Ovary (tissue), 3 donors: ENCODE measurements at regions not wholly inside any gene's neighbourhood (a gene's known extent, or its start where the extent isn't known, plus 50 kb on each side); places are given as distances from the start of the nearest gene placed in this dataset.

Experiments used
- EP300 ChIP-seq: sonication (generic); formaldehyde crosslinking; IDR thresholded peaks from one replicate; pipeline ENCODE4 v1.6.1; 2017; ENCODE audit warnings: antibody characterized with exemption
- TF ChIP-seq, protein P1 (sequence below), 3 donors: fragments of 450-650 bp in 2 of 3; fragments of 200-600 bp in 1 of 3; IDR thresholded peaks; one replicate each; pipeline versions ENCODE4 v1.5.1 to v1.8.0; 2016 to 2022; ENCODE audit warnings: antibody characterized with exemption in 3 of 3, mild to moderate bottlenecking in 1 of 3
- donor health status: DM: no; HTN: no; CAD: no.

DNA sequence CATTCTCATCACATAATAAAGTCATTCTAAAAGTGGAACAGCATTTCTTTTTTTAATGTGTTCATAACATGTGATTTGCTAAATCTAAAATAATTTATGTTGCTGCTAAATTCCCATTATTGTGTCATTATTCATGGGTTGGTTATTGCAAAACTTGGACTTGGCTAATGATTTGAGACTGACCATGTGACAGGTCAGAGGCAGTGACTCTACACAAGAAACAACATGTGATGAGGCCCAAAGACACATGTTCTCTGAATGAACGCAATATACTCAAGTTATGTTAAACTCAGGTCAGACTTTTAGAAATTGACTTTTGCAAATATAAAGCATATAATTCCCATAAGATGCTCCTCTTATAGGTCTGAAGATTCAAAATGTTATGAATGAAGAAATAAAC is 566.1 kb downstream of the TBL1XR1 start:
- TF ChIP-seq, protein P1, sequence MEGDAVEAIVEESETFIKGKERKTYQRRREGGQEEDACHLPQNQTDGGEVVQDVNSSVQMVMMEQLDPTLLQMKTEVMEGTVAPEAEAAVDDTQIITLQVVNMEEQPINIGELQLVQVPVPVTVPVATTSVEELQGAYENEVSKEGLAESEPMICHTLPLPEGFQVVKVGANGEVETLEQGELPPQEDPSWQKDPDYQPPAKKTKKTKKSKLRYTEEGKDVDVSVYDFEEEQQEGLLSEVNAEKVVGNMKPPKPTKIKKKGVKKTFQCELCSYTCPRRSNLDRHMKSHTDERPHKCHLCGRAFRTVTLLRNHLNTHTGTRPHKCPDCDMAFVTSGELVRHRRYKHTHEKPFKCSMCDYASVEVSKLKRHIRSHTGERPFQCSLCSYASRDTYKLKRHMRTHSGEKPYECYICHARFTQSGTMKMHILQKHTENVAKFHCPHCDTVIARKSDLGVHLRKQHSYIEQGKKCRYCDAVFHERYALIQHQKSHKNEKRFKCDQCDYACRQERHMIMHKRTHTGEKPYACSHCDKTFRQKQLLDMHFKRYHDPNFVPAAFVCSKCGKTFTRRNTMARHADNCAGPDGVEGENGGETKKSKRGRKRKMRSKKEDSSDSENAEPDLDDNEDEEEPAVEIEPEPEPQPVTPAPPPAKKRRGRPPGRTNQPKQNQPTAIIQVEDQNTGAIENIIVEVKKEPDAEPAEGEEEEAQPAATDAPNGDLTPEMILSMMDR (IDR thresholded peaks at IDR 0.05) = no peak
- no peak for TF ChIP-seq EP300
